HepG2 (cell line): ENCODE measurements at regions not wholly inside any gene's neighbourhood (a gene's known extent, or its start where the extent isn't known, plus 50 kb on each side); places are given as distances from the start of the nearest gene placed in this dataset.

ENCODE experiments used
- ATAC-seq: fragments of 200-7000 bp; cut with Tn5 transposase; 3 replicates; pipeline ENCODE4 v1.9.1; 2020; ENCODE audit warnings: mild to moderate bottlenecking, moderate library complexity
- BruUV-seq: library from RNA; stranded (reverse); fragments of 400-500 nt; replicated peaks from 2 replicates; lab custom pipeline; 2021; lab: Mats Ljungman, UMichigan
- CTCF ChIA-PET: fragments of 300-600 bp; formaldehyde crosslinking; extraction: SDS; loops from one replicate; lab custom pipeline; 2021; ENCODE audit warnings: low total read pairs, inconsistent platforms, low intra/inter-chr PET ratio; lab: Yijun Ruan, JAX
- POLR2A ChIA-PET: fragments of 350-600 bp; sonication (Branson Sonifier 250); formaldehyde crosslinking; loops from one replicate; lab custom pipeline; 2020; ENCODE audit warnings: antibody characterized with exemption, inconsistent platforms; lab: Yijun Ruan, JAX
- DNase-seq: peaks from one replicate; pipeline ENCODE4 v3.0.0-alpha.2; 2015; ENCODE audit warnings: low spot score
- FAIRE-seq: peaks from 3 replicates; lab custom pipeline; 2011; peaks lifted over from hg19 to GRCh38; lab: Jason Lieb, UNC
- H2AFZ ChIP-seq: one replicate; pipeline ENCODE4 v1.6.1; 2011; ENCODE audit warnings: low read length, inconsistent platforms
- H3K27ac ChIP-seq: fragments of 300-600 bp; 3 replicates; pipeline ENCODE4 v1.8.0; 2011; ENCODE audit warnings: mixed run types, mild to moderate bottlenecking, mixed read lengths, low read length, inconsistent platforms; ENCODE audit not compliant: insufficient read depth; ENCODE audit errors: extremely low read length
- H3K27me3 ChIP-seq, 2 experiments: fragments of 200-600 bp in 1 of 2; 2 replicates in 1 of 2; 3 replicates in 1 of 2; pipeline versions ENCODE4 v1.6.0 to v1.8.0; 2011; ENCODE audit warnings: low read length in 2 of 2, mild to moderate bottlenecking in 2 of 2, moderate library complexity in 2 of 2, inconsistent platforms in 1 of 2; ENCODE audit not compliant: insufficient read depth in 2 of 2, control insufficient read depth in 1 of 2
- H3K36me3 ChIP-seq, 2 experiments: fragments of 200-600 bp in 1 of 2; replicated peaks in 1 of 2; 2 replicates in 1 of 2; 3 replicates in 1 of 2; pipeline versions ENCODE4 v1.5.1 to v1.8.0; 2011; ENCODE audit warnings: low read length in 2 of 2, inconsistent platforms in 1 of 2; ENCODE audit not compliant: insufficient read depth in 2 of 2, control insufficient read depth in 1 of 2
- H3K4me1 ChIP-seq: 2 replicates; pipeline ENCODE4 v1.5.1; 2012; ENCODE audit warnings: low read length, inconsistent platforms; ENCODE audit not compliant: insufficient read depth
- H3K4me2 ChIP-seq: 2 replicates; pipeline ENCODE4 v1.6.0; 2011; ENCODE audit warnings: low read depth, low read length, inconsistent platforms
- H3K4me3 ChIP-seq, 3 experiments: fragments of 200-600 bp in 1 of 3; sonication (generic), shearing (Covaris generic) in 1 of 3; replicated peaks in 1 of 3; 2 replicates each; pipeline ENCODE4 v1.5.1; 2011 to 2016; ENCODE audit warnings: low read length in 3 of 3, inconsistent platforms in 2 of 3, low read depth in 2 of 3, mild to moderate bottlenecking in 2 of 3, control low read depth in 1 of 3, mixed read lengths in 1 of 3; ENCODE audit not compliant: insufficient read depth in 1 of 3
- H3K79me2 ChIP-seq: one replicate; pipeline ENCODE4 v1.6.1; 2011; ENCODE audit warnings: low read length, inconsistent platforms; ENCODE audit not compliant: insufficient read depth
- H3K9ac ChIP-seq: 2 replicates; pipeline ENCODE4 v1.6.0; 2011; ENCODE audit warnings: mild to moderate bottlenecking, low read depth, low read length, inconsistent platforms; ENCODE audit not compliant: insufficient read depth
- H3K9me3 ChIP-seq: 2 replicates; pipeline ENCODE4 v1.5.1; 2012; ENCODE audit warnings: mild to moderate bottlenecking, low read length
- H4K20me1 ChIP-seq: 2 replicates; pipeline ENCODE4 v1.6.0; 2011; ENCODE audit warnings: inconsistent platforms, mild to moderate bottlenecking, low read length, moderate library complexity; ENCODE audit not compliant: insufficient read depth
- CERS6 ChIP-seq: sonication (generic); formaldehyde crosslinking; IDR thresholded peaks from 2 replicates; pipeline ENCODE4 v1.5.0; 2020; ENCODE audit warnings: missing genetic modification reagents
- CHD4 ChIP-seq: fragments of 200-600 bp; sonication (generic); IDR thresholded peaks from 2 replicates; pipeline ENCODE4 v1.7.0; 2017; ENCODE audit warnings: mild to moderate bottlenecking, low read length, borderline replicate concordance
- HBP1 ChIP-seq: IDR thresholded peaks from 2 replicates; pipeline ENCODE4 v1.6.1; 2016; ENCODE audit warnings: low read depth, control low read depth
- IRF9 ChIP-seq: sonication (generic); formaldehyde crosslinking; IDR thresholded peaks from 2 replicates; pipeline ENCODE4 v1.8.0; 2022; ENCODE audit warnings: missing genetic modification reagents, mild to moderate bottlenecking, borderline replicate concordance
- KLF11 ChIP-seq: IDR thresholded peaks from 2 replicates; pipeline ENCODE4 v1.6.1; 2016; ENCODE audit warnings: missing compliant biosample characterization
- MAFG ChIP-seq: sonication (generic); formaldehyde crosslinking; IDR thresholded peaks from 2 replicates; pipeline ENCODE4 v1.5.1; 2020; ENCODE audit warnings: mild to moderate bottlenecking, missing genetic modification reagents
- MXD4 ChIP-seq: IDR thresholded peaks from 2 replicates; pipeline ENCODE4 v1.6.1; 2016; ENCODE audit warnings: mild to moderate bottlenecking, missing biosample characterization, missing genetic modification reagents
- MZF1 ChIP-seq: sonication (generic); formaldehyde crosslinking; IDR thresholded peaks from 2 replicates; pipeline ENCODE4 v1.8.1; 2023; ENCODE audit warnings: mild to moderate bottlenecking, missing genetic modification reagents, borderline replicate concordance
- SMARCC2 ChIP-seq: fragments of 450-650 bp; IDR thresholded peaks from 2 replicates; pipeline ENCODE4 v1.6.1; 2017; ENCODE audit warnings: antibody characterized with exemption, mild to moderate bottlenecking
- SMARCE1 ChIP-seq: fragments of 450-650 bp; IDR thresholded peaks from 2 replicates; pipeline ENCODE4 v1.6.1; 2017; ENCODE audit warnings: borderline replicate concordance
- SNRNP70 ChIP-seq: fragments of 200-400 bp; formaldehyde crosslinking; IDR thresholded peaks from 2 replicates; pipeline ENCODE4 v1.6.1; 2017; ENCODE audit warnings: mild to moderate bottlenecking, low read depth, low read length, moderate library complexity
- ZFP62 ChIP-seq: sonication (generic); formaldehyde crosslinking; IDR thresholded peaks from 2 replicates; pipeline ENCODE4 v1.4.0; 2020; ENCODE audit warnings: missing genetic modification reagents
- ZNF274 ChIP-seq: sonication (generic); formaldehyde crosslinking; IDR thresholded peaks from 2 replicates; pipeline ENCODE4 v1.5.1; 2020; ENCODE audit warnings: mild to moderate bottlenecking, missing genetic modification reagents
- ZNF337 ChIP-seq: sonication (generic); formaldehyde crosslinking; IDR thresholded peaks from 2 replicates; pipeline ENCODE4 v1.5.1; 2020; ENCODE audit warnings: missing genetic modification reagents, low read depth, mild to moderate bottlenecking, borderline replicate concordance
- ZNF543 ChIP-seq: sonication (generic); formaldehyde crosslinking; IDR thresholded peaks from 2 replicates; pipeline ENCODE4 v1.4.0; 2020; ENCODE audit warnings: mild to moderate bottlenecking, missing genetic modification reagents
- ZNF644 ChIP-seq: IDR thresholded peaks from 2 replicates; pipeline ENCODE4 v1.6.1; 2016; ENCODE audit warnings: low read depth
- ZNF746 ChIP-seq: sonication (generic); formaldehyde crosslinking; IDR thresholded peaks from 2 replicates; pipeline ENCODE4 v1.8.0; 2022; ENCODE audit warnings: mild to moderate bottlenecking, missing genetic modification reagents
- WGBS: methylation state at CpG from one replicate; pipeline ENCODE4 v1.1.6; 2017; ENCODE audit warnings: low lambda C conversion rate; 5-methylcytosine and 5-hydroxymethylcytosine counted together
- in situ Hi-C: cut with HindIII; loops from 2 replicates; pipeline ENCODE4 v1.10.0; 2017; ENCODE audit warnings: low pct_unique_long_range_greater_than_20kb; ENCODE audit not compliant: extremely low pct_ligation_motif_present
- intact Hi-C: fragments of 100-400 bp; cut with micrococcal nuclease; formaldehyde crosslinking; loops from one replicate; pipeline ENCODE4 v1.10.0; 2022; ENCODE audit not compliant: unreplicated experiment

GRCh38 chrX:39150220-39150619, 349.0 kb downstream of the MID1IP1 start:
- H3K27me3 ChIP-seq: no peaks in the 10 kb centered on the region
- no peak for TF ChIP-seq ZNF746
- TF ChIP-seq SMARCE1: no peak
- TF ChIP-seq, all 625 proteins: peak for 0
- no peak for ATAC-seq
- H3K36me3 ChIP-seq: no peaks in the 10 kb centered on the region
- H2AFZ ChIP-seq: no peak overlapping the region
- ChIA-PET CTCF (interaction anchor here (4.3 kb wide), 1 partner anchor 396 kb away, joined by 23 read pairs; no protein-coding TSS in a partner anchor), POLR2A (interaction anchor here (1.0 kb wide), 1 partner anchor 344 kb away, joined by 3 read pairs; no protein-coding TSS in a partner anchor)
- H3K4me1 ChIP-seq: peaks cover 8% of the 10 kb centered on the region; the same call in 1 of the 2 replicates
- H4K20me1 ChIP-seq: no peaks in the 10 kb centered on the region
- 71% methylated on average over 5 of the region's 5 CpGs for WGBS
- H3K9ac ChIP-seq: no peak overlapping the region
- H3K79me2 ChIP-seq: no peaks in the 10 kb centered on the region
- intact Hi-C loops: no loop called here
- BruUV-seq: no TSS peak
- no peak for DNase-seq
- FAIRE-seq: no peak
- no peak overlapping the region for H3K4me2 ChIP-seq
- in situ Hi-C loops: no loop called here
- H3K9me3 ChIP-seq: no peaks in the 10 kb centered on the region
- no peak overlapping the region for H3K27ac ChIP-seq
- H3K4me3 ChIP-seq: no peak overlapping the region

- no peak overlapping the region for H3K9ac ChIP-seq
- H3K27me3 ChIP-seq: no peaks in the 10 kb centered on the region
- ChIA-PET CTCF (interaction anchor here (4.3 kb wide), 1 partner anchor 396 kb away, joined by 23 read pairs; no protein-coding TSS in a partner anchor), POLR2A (no interaction called here)
- no peak overlapping the region for H3K4me2 ChIP-seq
- no peak for ATAC-seq
- 49% methylated on average over 5 of the region's 5 CpGs for WGBS
- no peak overlapping the region for H3K27ac ChIP-seq
- H4K20me1 ChIP-seq: no peaks in the 10 kb centered on the region
- FAIRE-seq: no peak
- DNase-seq: no peak
- H3K4me3 ChIP-seq: no peak overlapping the region
- H3K36me3 ChIP-seq: no peaks in the 10 kb centered on the region
- in situ Hi-C loops: no loop called here
- no peaks in the 10 kb centered on the region for H3K9me3 ChIP-seq
- H2AFZ ChIP-seq: no peak overlapping the region
- peaks cover 8% of the 10 kb centered on the region; the same call in 1 of the 2 replicates for H3K4me1 ChIP-seq
- no TSS peak for BruUV-seq
- no peaks in the 10 kb centered on the region for H3K79me2 ChIP-seq
- intact Hi-C loops: no loop called here
- TF ChIP-seq ZFP62 (CRISPR knock-in tag) (no peak), KLF11 (CRISPR knock-in tag) (no peak), IRF9 (no peak), ZNF274 (CRISPR knock-in tag) (no peak), MZF1 (CRISPR knock-in tag) (no peak), HBP1 (CRISPR knock-in tag) (no peak), ZNF337 (CRISPR knock-in tag) (no peak), CERS6 (CRISPR knock-in tag) (no peak), MAFG (CRISPR knock-in tag) (no peak), ZNF543 (CRISPR knock-in tag) (no peak), ZNF644 (CRISPR knock-in tag) (no peak), SMARCC2 (no peak), CHD4 (no peak), SNRNP70 (no peak), MXD4 (CRISPR knock-in tag) (no peak)
Measured at GRCh38 chrX:39150621-39151020, 349.4 kb downstream of the MID1IP1 start.
